ENCODE measurements at regions not wholly inside any gene's neighbourhood (a gene's known extent, or its start where the extent isn't known, plus 50 kb on each side); places are given as distances from the start of the nearest gene placed in this dataset.
"Not testable (repeated sequence)": the region's sequence is repeated elsewhere in the genome, so short reads cannot be mapped to it uniquely, and the experiment has no call there.

DNA sequence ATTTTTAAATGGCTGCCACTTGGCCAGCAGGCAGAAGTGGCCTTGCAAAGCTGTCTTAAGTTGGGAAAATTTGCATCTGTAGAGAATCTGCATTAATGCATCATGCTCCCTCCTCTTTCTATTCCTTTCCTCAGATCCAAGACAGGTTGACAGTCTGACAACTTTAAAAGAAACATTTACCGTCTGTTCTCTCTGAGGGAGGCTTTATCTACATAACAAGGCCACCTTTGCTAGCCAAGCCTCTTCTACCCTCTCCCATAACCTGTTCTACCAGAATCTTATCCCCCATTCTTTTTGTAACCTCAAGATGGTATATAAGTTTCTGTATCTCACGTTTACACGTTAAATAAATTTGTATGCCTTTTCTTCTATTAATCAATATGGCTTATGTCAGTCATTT lies 271.9 kb downstream of the OSTF1 start:
- no peak for DNase-seq
- intact Hi-C loops (cut with DNase I; ENCODE audit: low total_unique reads) (no loop called here), in situ Hi-C loops (cut with MboI; ENCODE audit: low sequenced_read_pairs in 4 of 4) (no loop called here)
- H3K27ac ChIP-seq, result no peak overlapping the region
- no peak for ATAC-seq
- H3K4me3 ChIP-seq, result no peak overlapping the region
- no peaks in the 10 kb centered on the region for H3K4me1 ChIP-seq
- TF ChIP-seq POLR2A (IDR thresholded peaks at IDR 0.05) (no peak), CTCF (IDR thresholded peaks at IDR 0.05 in 4 of 5, conservative IDR thresholded peaks at IDR 0.05 in 1 of 5) (no peak)
- no peaks in the 10 kb centered on the region for H3K36me3 ChIP-seq
- H3K9me3 ChIP-seq, result no peaks in the 10 kb centered on the region
- no peaks in the 10 kb centered on the region for H3K27me3 ChIP-seq

DNA sequence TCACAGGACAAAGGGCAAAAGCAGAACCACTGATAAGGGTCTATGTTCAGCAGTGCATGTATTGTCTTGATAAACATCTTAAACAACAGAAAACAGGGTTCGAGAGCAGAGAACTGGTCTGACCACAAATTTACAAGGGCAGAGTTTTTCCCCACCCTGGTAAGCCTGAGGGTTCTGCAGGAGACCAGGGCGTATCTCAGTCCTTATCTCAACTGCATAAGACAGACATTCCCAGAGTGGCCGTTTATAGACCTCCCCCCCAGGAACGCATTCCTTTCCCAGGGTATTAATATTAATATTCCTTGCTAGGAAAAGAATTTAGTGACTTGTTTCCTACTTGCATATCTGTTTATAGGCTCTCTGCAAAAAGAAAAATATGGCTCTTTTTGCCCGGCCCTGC lies 274.1 kb downstream of the OSTF1 start:
- ATAC-seq; H3K27me3 ChIP-seq; H3K4me1 ChIP-seq; H3K36me3 ChIP-seq; H3K9me3 ChIP-seq; H3K27ac ChIP-seq; intact Hi-C loops (cut with DNase I; ENCODE audit: low total_unique reads); DNase-seq; H3K4me3 ChIP-seq; in situ Hi-C loops (cut with MboI; ENCODE audit: low sequenced_read_pairs in 4 of 4): not testable (repeated sequence)

DNA sequence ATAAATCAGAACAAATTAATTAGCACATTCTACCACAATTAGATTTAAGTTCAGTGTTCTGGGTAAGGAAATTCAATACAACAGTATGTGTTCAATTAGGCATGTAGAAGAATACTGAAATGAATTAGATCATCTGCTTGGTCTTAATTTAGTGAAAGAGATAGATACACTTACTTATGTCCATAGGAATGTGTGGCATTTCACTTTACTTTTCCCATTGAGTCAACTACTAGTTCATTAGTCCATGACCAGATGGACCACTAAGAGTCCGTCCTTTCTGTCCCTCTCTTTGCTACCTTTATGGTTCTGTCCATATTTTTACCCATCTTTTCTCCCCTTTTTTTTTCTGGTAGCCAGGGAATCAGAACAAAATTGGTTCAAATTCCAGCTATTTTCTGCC lies 276.9 kb downstream of the OSTF1 start:
- DNase-seq (no peak), ATAC-seq (no peak)
- TF ChIP-seq POLR2A (IDR thresholded peaks at IDR 0.05), result no peak
- TF ChIP-seq CTCF (IDR thresholded peaks at IDR 0.05 in 4 of 5, conservative IDR thresholded peaks at IDR 0.05 in 1 of 5), result no peak
- Histone ChIP-seq H3K36me3 (no peaks in the 10 kb centered on the region), H3K4me1 (no peaks in the 10 kb centered on the region), H3K4me3 (no peak overlapping the region), H3K27ac (no peak overlapping the region), H3K27me3 (no peaks in the 10 kb centered on the region), H3K9me3 (no peaks in the 10 kb centered on the region)
- intact Hi-C loops (cut with DNase I; ENCODE audit: low total_unique reads) (no loop called here), in situ Hi-C loops (cut with MboI; ENCODE audit: low sequenced_read_pairs in 4 of 4) (no loop called here)

DNA sequence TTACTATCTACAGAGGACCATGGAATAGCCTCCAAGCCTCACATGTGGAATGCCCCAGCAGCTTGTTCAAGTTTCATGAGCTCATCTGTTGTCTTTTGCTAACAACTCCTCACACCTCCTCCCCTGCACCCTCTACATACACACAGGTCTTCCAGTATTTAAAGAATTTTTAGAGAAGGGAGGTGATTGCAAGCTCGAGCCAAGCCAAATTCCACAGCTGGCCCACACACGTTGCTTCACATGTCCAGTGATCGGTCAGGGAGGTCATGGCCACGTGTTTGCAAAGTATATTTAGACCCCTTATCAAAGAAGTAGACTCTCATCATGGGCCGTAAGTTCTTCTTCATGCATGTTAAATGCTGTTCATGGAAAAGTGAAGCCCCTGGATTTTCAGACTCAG lies 281.7 kb downstream of the OSTF1 start:
- H3K9me3 ChIP-seq, result no peaks in the 10 kb centered on the region
- H3K27ac ChIP-seq, result no peak overlapping the region
- H3K4me3 ChIP-seq, result no peak overlapping the region
- intact Hi-C loops (cut with DNase I; ENCODE audit: low total_unique reads), result no loop called here
- no peaks in the 10 kb centered on the region for H3K27me3 ChIP-seq
- H3K4me1 ChIP-seq, result no peaks in the 10 kb centered on the region
- ATAC-seq (no peak), DNase-seq (no peak)
- TF ChIP-seq CTCF (IDR thresholded peaks at IDR 0.05 in 4 of 5, conservative IDR thresholded peaks at IDR 0.05 in 1 of 5) (no peak), POLR2A (IDR thresholded peaks at IDR 0.05) (no peak)
- in situ Hi-C loops (cut with MboI; ENCODE audit: low sequenced_read_pairs in 4 of 4), result no loop called here
- H3K36me3 ChIP-seq, result no peaks in the 10 kb centered on the region

DNA sequence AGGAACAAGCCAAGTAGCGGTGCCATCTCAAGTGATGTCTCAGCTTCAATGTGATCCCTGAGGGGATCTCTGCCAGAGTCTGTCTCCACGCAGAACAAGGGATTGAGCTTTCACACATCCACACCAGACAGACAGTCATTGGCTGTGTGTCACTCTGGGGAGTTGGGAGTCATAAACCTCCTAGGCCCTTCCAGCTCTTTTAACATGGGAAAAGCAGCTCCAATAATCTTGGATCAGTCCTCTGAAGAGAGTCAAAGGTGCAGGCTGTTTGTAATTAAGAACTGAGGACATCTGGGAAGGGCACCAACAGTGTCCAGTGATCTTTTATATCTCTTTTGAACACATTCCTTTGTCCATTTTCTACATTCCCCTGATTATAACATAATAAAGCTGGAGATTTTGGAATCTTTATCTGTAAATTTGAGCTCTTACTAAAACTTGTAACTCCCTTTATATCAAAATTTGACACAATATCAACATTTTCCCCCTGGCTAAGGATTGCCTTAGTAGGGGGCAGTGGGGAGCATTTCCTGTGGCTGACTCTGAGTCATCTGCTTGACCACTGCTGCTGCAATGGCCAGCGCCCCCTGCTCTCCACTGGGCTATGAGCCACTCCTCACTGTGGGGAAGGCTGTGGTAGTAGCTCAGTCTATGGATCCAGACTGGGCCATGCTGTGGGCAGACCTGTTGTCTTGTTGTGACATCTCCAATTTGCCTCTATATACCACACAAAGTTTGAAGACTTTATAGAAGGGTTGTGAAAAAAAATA lies 284.4 kb downstream of the OSTF1 start:
- TF ChIP-seq POLR2A (IDR thresholded peaks at IDR 0.05) (no peak), CTCF (IDR thresholded peaks at IDR 0.05 in 4 of 5, conservative IDR thresholded peaks at IDR 0.05 in 1 of 5) (no peak)
- H3K27ac ChIP-seq, result no peak overlapping the region
- intact Hi-C loops (cut with DNase I; ENCODE audit: low total_unique reads) (no loop called here), in situ Hi-C loops (cut with MboI; ENCODE audit: low sequenced_read_pairs in 4 of 4) (no loop called here)
- H3K9me3 ChIP-seq, result no peaks in the 10 kb centered on the region
- ATAC-seq (no peak), DNase-seq (no peak)
- H3K27me3 ChIP-seq, result no peaks in the 10 kb centered on the region
- H3K36me3 ChIP-seq, result no peaks in the 10 kb centered on the region
- no peaks in the 10 kb centered on the region for H3K4me1 ChIP-seq
- no peak overlapping the region for H3K4me3 ChIP-seq
